ENCODE measurements at regions not wholly inside any gene's neighbourhood (a gene's known extent, or its start where the extent isn't known, plus 50 kb on each side); places are given as distances from the start of the nearest gene placed in this dataset.

GRCh38 chr15:86028961-86029360 lies 50.7 kb upstream of the AGBL1 start:
- FAIRE-seq (no peak), DNase-seq (ENCODE audit: low spot score) (no peak)

Measured in RCC 7860 (cell line).